ENCODE measurements at regions not wholly inside any gene's neighbourhood (a gene's known extent, or its start where the extent isn't known, plus 50 kb on each side); places are given as distances from the start of the nearest gene placed in this dataset.
"Not testable (repeated sequence)": the region's sequence is repeated elsewhere in the genome, so short reads cannot be mapped to it uniquely, and the experiment has no call there.

DNA sequence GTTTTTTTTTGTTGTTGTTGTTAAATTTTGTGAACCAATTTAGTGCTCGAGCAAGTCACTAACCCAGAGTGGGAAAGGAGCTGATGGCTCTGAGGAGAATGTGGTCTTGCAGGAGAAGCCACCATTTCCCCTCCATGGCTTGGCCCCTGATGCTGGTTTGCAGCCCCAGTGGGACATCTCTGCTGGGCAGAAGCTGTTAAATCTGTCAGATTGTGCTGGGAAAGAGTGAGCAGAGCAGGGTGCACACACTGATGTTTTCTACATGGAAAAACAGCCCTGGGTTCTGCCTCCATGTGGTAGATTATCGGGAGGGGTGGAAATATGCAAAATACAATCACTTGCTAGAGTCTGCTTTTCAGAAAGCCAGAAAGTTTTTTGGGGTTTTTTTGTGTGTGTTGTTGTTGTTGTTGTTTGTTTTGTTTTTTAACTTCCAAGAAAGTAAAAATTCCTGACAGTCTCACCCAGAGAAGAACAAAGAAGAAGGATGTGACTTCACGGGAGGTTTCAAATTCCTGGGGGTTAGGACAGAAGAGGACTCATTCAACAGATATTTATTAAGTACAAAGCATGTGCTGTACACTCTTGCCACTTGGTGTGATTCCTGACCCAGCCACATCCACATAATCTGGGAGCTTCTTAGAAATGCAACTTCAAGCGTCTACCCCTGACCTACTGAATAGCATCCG is 133.7 kb downstream of the FOXB1 start:
- no peak for TF ChIP-seq ZNF274 (IDR thresholded peaks at IDR 0.05; ENCODE audit: low read depth, low read length)
- H3K4me3 ChIP-seq (ENCODE audit: low read length): no peak overlapping the region

DNA sequence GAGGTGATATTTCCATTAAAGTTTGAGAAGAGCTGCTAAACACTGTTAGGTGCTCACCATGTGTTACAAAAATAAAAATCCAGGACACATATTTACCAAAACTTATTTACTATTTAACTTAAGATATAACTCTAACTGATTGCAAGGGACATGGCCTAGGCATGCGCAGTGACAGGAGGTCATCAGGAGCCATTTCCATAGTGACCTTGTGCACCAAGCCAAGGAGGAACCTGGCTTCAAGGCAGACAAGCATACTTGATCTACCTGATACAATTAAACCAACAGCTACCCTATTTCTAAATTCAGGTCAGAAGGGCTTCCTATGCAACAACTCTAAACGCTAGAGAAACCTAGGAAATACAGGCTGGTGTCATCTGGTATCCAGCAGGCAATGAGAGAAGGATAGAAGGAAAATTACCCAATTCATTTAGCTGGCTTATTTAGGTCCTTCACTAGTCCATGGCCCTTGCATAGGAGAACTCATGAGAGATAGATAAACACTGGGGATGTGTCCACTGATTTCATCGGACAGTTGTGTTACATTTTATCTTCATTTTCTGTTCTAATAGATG is 134.4 kb downstream of the FOXB1 start:
- no peak overlapping the region for H3K4me3 ChIP-seq (ENCODE audit: low read length)
- TF ChIP-seq ZNF274 (IDR thresholded peaks at IDR 0.05; ENCODE audit: low read depth, low read length): no peak

DNA sequence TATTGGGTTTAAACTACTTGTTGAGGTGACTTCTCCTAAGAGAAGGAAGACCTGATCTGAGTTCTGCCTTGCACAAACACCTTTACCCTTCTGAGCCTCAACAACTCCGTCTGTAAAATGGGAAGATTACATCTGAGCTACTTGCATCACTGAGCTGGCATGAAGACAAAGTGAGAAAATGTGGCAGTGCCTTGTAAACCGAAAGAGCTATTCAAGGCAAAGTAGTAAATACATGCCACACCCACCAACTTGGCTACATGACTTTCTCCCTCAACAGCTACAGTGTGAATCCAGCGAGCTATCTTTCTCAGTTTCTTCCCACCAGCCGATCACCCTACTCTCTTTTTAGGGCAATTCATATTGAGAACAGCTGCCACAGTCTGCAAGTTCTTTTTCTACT is 148.3 kb downstream of the FOXB1 start:
- no peak for TF ChIP-seq ZNF274 (IDR thresholded peaks at IDR 0.05; ENCODE audit: low read depth, low read length)
- no peak overlapping the region for H3K4me3 ChIP-seq (ENCODE audit: low read length)

DNA sequence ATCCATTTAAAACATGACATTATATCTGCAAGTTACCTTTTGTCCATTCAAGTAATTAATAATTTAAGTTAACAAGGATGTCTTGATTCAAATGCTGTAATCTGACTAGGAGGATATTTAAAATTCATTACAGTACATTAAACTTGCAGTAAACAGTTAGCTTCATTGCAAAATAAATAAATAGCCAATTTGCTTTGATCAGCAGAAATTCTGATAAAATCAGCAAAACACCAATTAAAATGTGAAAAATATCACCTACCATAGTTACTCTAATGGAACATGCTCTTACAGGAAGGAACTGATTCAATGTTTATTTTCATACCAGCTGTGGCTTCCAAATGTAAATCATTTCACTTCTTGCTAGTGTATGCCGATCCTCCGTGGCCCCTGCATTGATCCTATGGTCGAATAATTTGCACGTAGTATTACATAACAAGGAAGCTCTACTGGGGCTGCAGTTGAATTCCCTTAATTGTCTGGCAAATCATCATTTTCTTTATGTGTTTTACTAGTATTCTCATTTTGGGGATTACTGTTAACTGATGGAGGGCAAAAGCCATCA is 150.7 kb downstream of the FOXB1 start:
- no peak overlapping the region for H3K4me3 ChIP-seq (ENCODE audit: low read length)
- TF ChIP-seq ZNF274 (IDR thresholded peaks at IDR 0.05; ENCODE audit: low read depth, low read length): no peak

DNA sequence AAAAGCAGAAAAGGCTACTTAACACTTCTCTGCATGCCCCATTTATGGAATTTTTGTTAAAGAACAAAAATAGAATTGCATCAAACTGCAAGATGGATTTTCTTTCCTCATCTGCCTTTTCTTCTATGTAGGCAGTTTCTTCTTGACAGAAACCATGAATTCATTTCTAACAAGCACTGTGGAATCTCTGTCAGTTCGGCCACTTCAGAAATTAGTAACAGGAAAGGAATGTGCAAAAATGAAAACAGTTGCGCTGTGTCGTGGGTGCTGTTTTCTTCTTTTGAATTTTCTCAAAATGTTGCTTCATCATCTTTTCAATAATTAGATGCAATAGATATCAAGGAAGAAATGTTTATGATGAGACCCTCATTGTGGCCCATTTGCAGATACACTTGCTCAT is 151.6 kb downstream of the FOXB1 start:
- no peak overlapping the region for H3K4me3 ChIP-seq (ENCODE audit: low read length)

DNA sequence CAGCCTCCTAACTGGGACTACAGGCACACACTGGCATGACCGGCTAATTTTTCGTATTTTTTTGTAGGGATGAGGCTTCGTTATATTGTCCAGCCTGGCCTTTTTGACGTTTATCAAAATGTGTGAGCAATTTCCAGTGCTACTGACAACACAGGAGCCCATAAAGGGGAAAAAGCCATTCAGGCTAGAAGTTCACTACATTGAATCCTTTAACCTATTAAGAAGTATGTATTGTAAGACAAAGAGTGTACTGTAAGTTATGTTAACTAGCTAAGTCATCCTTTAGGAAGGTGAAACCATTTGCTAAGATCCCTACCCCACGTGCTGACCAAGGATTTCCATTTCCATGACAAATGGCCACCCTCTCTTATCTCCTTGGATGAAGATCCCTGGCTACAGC is 156.8 kb downstream of the FOXB1 start:
- no peak for TF ChIP-seq ZNF274 (IDR thresholded peaks at IDR 0.05; ENCODE audit: low read depth, low read length)
- H3K4me3 ChIP-seq (ENCODE audit: low read length): no peak overlapping the region

More for the DNA sequence above, 151.6 kb downstream of the FOXB1 start:
- no peak for TF ChIP-seq ZNF274 (IDR thresholded peaks at IDR 0.05; ENCODE audit: low read depth, low read length)

DNA sequence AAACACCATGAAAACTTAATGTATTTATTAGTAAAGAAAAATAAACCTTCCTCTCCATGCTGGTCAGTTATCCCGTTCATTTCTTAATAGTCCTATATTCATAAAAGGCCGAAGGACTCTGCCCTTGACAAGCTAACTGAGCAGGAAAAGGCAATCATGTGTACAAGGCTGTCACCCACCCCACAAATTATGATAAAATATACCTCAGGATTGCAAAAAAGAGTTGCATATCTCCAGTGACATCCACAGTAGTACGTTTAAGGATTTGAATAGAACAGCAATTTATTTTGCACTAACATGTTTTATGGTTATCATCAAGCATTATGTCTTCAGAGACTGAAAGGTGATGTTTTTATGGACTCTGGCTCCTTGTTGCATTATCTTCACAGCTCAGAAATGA is 157.6 kb downstream of the FOXB1 start:
- H3K4me3 ChIP-seq (ENCODE audit: low read length): no peak overlapping the region
- TF ChIP-seq ZNF274 (IDR thresholded peaks at IDR 0.05; ENCODE audit: low read depth, low read length): no peak

DNA sequence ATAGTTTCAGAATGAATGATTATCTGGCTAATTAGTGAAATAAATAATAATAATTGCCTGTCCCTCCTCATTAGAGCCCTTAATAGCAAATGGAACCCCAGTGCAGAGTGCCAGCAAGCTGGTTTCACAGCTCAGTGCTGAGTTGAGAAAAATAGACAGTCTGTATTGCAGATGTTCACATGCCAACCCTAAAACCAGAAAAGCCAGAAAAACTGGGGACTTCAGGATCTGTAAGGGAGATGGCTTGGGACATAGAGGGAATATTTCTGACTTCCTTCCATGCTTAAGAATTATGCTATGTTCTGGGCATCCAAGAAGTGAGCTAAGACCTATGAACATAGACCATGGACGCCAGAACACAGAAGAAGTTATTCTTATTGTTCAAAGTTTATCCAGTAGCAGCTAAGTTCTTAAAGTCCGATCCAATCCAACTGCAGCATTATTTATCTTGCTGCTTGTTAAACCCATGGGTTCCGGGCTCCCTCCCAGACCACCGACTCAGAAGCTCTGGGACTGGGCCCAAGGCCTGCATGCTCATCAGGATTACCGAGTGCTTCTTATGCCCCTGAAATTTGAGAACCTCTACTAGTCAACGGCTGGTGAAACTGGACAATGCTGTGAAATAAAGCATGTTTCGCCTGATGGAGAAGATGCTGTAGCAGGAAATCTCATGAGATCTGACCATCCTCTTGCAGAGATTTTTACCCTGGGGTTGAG is 158.3 kb downstream of the FOXB1 start:
- no peak overlapping the region for H3K4me3 ChIP-seq (ENCODE audit: low read length)
- TF ChIP-seq ZNF274 (IDR thresholded peaks at IDR 0.05; ENCODE audit: low read depth, low read length): no peak

DNA sequence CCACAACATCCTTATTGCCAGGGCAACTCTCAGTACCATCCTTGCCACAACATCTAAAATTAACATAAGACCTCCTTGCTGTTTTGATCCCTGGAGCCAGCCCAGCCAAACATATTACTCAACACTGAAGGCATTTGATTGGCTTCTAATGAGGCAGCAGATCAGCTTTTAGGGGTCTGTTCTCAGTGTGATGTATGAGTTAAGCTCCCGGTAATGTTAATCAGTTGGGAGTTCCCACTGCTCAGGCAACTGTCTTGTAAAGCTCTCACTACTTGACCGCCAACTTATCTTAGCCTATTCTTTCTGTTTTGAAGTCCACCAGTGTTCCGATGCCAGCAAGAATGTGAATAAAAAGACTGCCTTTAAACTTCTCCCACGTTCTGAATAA is 158.9 kb downstream of the FOXB1 start:
- H3K4me3 ChIP-seq (ENCODE audit: low read length): no peak overlapping the region
- TF ChIP-seq ZNF274 (IDR thresholded peaks at IDR 0.05; ENCODE audit: low read depth, low read length): no peak

DNA sequence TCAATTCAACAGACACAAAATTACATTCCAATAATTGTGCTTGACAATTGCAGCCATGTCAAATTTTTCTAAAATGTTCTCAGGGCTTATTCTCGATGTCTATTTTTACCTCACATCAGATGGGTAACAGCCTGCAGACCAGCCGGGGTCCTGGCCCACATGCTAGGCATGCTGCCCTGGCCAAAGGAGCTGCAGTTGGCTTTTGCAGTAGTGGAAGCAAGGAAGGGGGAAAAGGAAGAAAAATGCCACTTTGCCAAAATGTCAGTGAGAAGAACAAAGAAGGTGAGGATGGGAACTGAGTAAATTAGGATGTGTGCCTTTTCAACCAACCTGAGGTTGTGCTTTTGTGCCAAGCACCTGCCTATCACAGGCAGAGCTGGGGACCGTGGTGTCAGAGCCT is 161.0 kb downstream of the FOXB1 start:
- no peak overlapping the region for H3K4me3 ChIP-seq (ENCODE audit: low read length)
- TF ChIP-seq ZNF274 (IDR thresholded peaks at IDR 0.05; ENCODE audit: low read depth, low read length): no peak

DNA sequence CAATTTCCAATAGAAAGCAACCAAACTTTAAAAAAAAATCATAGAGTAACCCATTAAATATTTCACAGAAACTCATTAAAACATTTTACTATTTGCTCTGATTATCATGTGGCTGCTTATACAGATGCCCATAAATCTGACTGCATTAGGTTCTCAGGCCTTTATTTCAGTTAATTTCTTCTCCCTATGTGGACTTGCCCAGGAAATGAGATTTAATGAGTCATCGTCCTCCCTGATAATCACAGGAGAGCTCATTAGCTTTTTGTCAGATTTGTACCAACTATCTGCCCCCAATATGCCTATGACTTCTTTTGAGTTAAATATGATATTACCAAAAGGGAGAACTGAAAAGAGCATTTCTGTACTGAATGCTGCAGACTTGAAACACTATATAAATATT is 168.0 kb downstream of the FOXB1 start:
- H3K4me3 ChIP-seq (ENCODE audit: low read length): no peak overlapping the region

DNA sequence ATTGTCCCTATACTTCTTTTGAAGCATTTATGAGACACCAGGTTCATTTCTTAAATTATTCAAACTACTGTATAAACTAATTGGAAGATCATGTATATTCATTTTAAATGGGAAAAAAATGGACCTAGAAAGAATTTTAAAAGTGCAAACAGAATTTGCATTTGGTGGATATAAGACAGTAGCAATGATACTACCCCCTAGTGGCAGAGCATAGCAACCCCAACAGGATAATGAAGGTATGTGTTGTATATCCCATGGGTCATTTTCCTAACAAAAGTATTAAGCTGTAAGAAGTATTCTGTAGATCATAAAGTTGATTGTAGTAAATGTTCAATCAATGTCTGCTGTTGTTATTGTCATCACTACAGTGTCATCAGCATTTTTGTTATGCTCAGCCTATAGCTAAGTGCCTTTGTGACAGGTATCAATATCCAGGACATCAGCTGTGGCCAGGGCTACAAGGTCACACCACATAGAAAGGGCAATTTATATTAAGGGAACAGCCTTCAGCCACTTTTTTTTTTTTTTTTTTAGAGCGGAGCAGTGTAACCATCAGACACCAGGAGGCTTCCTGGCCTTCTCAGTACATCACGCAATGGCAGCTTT is 175.8 kb downstream of the FOXB1 start:
- no peak overlapping the region for H3K4me3 ChIP-seq (ENCODE audit: low read length)
- no peak for TF ChIP-seq ZNF274 (IDR thresholded peaks at IDR 0.05; ENCODE audit: low read depth, low read length)

More for the DNA sequence above, 168.0 kb downstream of the FOXB1 start:
- no peak for TF ChIP-seq ZNF274 (IDR thresholded peaks at IDR 0.05; ENCODE audit: low read depth, low read length)

DNA sequence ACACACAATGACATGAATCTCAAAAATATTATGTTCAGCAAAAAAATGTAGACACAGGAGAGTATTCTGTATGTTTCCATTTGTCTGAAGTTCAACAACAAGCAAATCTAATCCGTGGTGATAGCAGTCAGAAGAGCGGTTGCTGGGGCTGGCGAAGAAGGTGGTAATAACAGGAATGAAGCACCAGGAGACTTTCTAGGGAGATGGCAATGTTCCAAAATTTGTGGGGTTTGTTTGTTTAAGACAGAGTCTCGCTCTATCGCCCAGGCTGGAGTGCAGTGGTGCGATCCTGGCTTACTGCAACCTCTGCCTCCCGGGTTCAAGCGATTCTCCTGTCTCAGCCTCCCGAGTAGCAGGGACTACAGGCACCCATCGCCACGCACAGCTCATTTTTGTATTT is 177.8 kb downstream of the FOXB1 start:
- H3K4me3 ChIP-seq (ENCODE audit: low read length): not testable (repeated sequence)

DNA sequence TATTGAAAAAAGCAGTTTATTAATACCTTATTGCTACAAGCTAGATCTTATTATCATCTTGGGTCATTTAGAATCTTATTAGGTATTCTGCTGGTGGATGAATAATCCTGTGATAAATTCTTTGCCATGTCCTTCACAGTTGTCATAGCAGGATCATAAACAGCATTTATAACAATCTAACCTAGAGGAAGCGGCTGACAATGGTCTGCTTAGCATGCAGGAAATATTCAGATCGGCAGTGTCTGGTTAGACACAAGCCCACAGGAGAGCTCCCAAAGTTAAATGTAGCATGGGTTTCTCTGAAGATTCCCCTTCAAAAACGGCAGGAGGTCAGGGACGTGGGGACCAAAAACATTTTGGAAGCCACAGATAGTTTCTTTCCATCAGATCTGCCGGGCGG is 179.3 kb downstream of the FOXB1 start:
- TF ChIP-seq ZNF274 (IDR thresholded peaks at IDR 0.05; ENCODE audit: low read depth, low read length): no peak
- H3K4me3 ChIP-seq (ENCODE audit: low read length): no peak overlapping the region

DNA sequence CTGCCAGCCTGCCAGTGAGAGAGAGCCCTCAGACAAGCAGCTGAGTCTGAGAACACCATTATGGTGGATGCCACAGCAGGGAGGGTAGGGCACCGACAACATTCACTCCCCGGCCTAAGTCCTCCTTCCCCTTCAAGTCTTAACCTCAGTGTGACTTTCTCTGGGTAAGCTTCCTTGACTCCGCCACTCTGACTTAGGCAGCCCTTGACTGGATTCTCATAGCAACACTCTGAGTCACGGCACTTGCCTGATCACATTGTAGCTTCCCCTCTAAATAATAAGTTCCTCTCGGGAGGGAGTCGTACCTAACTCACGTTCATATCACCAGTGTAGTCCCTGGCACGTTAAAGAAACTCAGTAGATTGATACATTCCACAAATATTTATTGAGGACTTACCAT is 180.5 kb downstream of the FOXB1 start:
- H3K4me3 ChIP-seq (ENCODE audit: low read length): no peak overlapping the region
- TF ChIP-seq ZNF274 (IDR thresholded peaks at IDR 0.05; ENCODE audit: low read depth, low read length): no peak

All from GM08714 (cell line).